Thyroid gland (tissue), 4 donors: ENCODE measurements at regions not wholly inside any gene's neighbourhood (a gene's known extent, or its start where the extent isn't known, plus 50 kb on each side); places are given as distances from the start of the nearest gene placed in this dataset.

Experiments used
- CTCF ChIP-seq, 6 experiments: fragments of 200-600 bp in 3 of 6; fragments of 450-650 bp in 3 of 6; sonication (generic) in 3 of 6; IDR thresholded peaks; one replicate each; pipeline ENCODE4 v1.5.1; 2016 to 2019; ENCODE audit warnings: antibody characterized with exemption in 6 of 6, mild to moderate bottlenecking in 2 of 6, inconsistent platforms in 1 of 6, moderate library complexity in 1 of 6
- POLR2A ChIP-seq, 2 donors: fragments of 450-650 bp; IDR thresholded peaks; one replicate each; pipeline ENCODE4 v1.6.1; 2017; ENCODE audit warnings: antibody characterized with exemption in 2 of 2, mild to moderate bottlenecking in 2 of 2, moderate library complexity in 1 of 2

- TF ChIP-seq POLR2A (IDR thresholded peaks at IDR 0.05): no peak
- TF ChIP-seq CTCF (IDR thresholded peaks at IDR 0.05): no peak
Measured at GRCh38 chr18:27312853-27313252, 127.7 kb upstream of the CHST9 start.
